ENCODE measurements at regions not wholly inside any gene's neighbourhood (a gene's known extent, or its start where the extent isn't known, plus 50 kb on each side); places are given as distances from the start of the nearest gene placed in this dataset.
"Not testable (repeated sequence)": the region's sequence is repeated elsewhere in the genome, so short reads cannot be mapped to it uniquely, and the experiment has no call there.

- TF ChIP-seq CREB1 (IDR thresholded peaks at IDR 0.05); CREB1 (CRISPR knock-in tag; IDR thresholded peaks at IDR 0.05); BHLHE40 (IDR thresholded peaks at IDR 0.05; ENCODE audit: low read length); EP300 (IDR thresholded peaks at IDR 0.05; ENCODE audit: low read depth in 2 of 2, low read length in 2 of 2); EP300 (CRISPR knock-in tag; IDR thresholded peaks at IDR 0.05; ENCODE audit: borderline replicate concordance); CTCF (CRISPR knock-in tag; IDR thresholded peaks at IDR 0.05); BRD4 (CRISPR knock-in tag; IDR thresholded peaks at IDR 0.05); TBX3 (IDR thresholded peaks at IDR 0.05; ENCODE audit: borderline replicate concordance); SMAD1 (CRISPR knock-in tag; IDR thresholded peaks at IDR 0.05; ENCODE audit: borderline replicate concordance, low read depth); SRF (IDR thresholded peaks at IDR 0.05; ENCODE audit: low read depth, low read length); ESRRA (CRISPR knock-in tag; IDR thresholded peaks at IDR 0.05; ENCODE audit: low read depth): not testable (repeated sequence)
Measured at GRCh38 chrY:13627323-13627722, 76.4 kb upstream of the TMSB4Y start.

Measured in HepG2 (cell line).